K562 (cell line): ENCODE measurements at regions not wholly inside any gene's neighbourhood (a gene's known extent, or its start where the extent isn't known, plus 50 kb on each side); places are given as distances from the start of the nearest gene placed in this dataset.

Experiments used
- ATAC-seq: fragments of 200-7000 bp; cut with Tn5 transposase; 3 replicates; pipeline ENCODE4 v1.9.1; 2020; ENCODE audit warnings: moderate library complexity
- BruUV-seq: library from RNA; stranded (reverse); fragments of 400-500 nt; replicated peaks from 2 replicates; lab custom pipeline; 2021; lab: Mats Ljungman, UMichigan
- CTCF ChIA-PET: fragments of 300-600 bp; formaldehyde crosslinking; extraction: SDS; loops from one replicate; lab custom pipeline; 2021; ENCODE audit warnings: low intra/inter-chr PET ratio; lab: Yijun Ruan, JAX
- POLR2A ChIA-PET: fragments of 300-600, 350-650 bp; sonication (Branson Sonifier 250); formaldehyde crosslinking; extraction: SDS; loops from one replicate; lab custom pipeline; 2021; ENCODE audit warnings: antibody characterized with exemption, inconsistent platforms; lab: Yijun Ruan, JAX
- DNase-seq, 4 experiments: peaks; one replicate each; pipeline versions ENCODE4 v3.0.0 to v3.0.0-alpha.2; 2011 to 2018; ENCODE audit warnings: low spot score in 3 of 4, mixed read lengths in 3 of 4; ENCODE audit errors: extremely low read depth in 1 of 4
- FAIRE-seq: peaks from 2 replicates; lab custom pipeline; 2011; peaks lifted over from hg19 to GRCh38; lab: Jason Lieb, UNC
- H2AFZ ChIP-seq: 2 replicates; pipeline ENCODE4 v1.6.0; 2011; ENCODE audit warnings: low read depth, low read length, control low read depth, inconsistent platforms
- H3K27ac ChIP-seq: fragments of 200-600 bp; 3 replicates; pipeline ENCODE4 v1.8.0; 2011; ENCODE audit warnings: low read depth, mild to moderate bottlenecking, control low read depth, inconsistent platforms, low read length, moderate library complexity, mixed read lengths; ENCODE audit errors: extremely low read depth
- H3K27me3 ChIP-seq, 2 experiments: fragments of 300-600 bp in 1 of 2; 2 replicates in 1 of 2; 3 replicates in 1 of 2; pipeline versions ENCODE4 v1.6.0 to v1.8.0; 2011; ENCODE audit warnings: inconsistent platforms in 2 of 2, low read length in 2 of 2, mild to moderate bottlenecking in 1 of 2, mixed read lengths in 1 of 2, moderate library complexity in 1 of 2; ENCODE audit not compliant: control insufficient read depth in 2 of 2, insufficient read depth in 2 of 2
- H3K36me3 ChIP-seq: fragments of 300-600 bp; 3 replicates; pipeline ENCODE4 v1.8.0; 2011; ENCODE audit warnings: mild to moderate bottlenecking, low read length, inconsistent platforms; ENCODE audit not compliant: control insufficient read depth, insufficient read depth
- H3K4me1 ChIP-seq, 2 experiments: fragments of 200-600 bp in 1 of 2; replicated peaks in 1 of 2; 2 replicates in 1 of 2; 3 replicates in 1 of 2; pipeline versions ENCODE4 v1.5.1 to v1.8.0; 2011; ENCODE audit warnings: inconsistent platforms in 2 of 2, low read length in 2 of 2, mild to moderate bottlenecking in 1 of 2, mixed read lengths in 1 of 2, moderate library complexity in 1 of 2; ENCODE audit not compliant: control insufficient read depth in 2 of 2, insufficient read depth in 2 of 2
- H3K4me2 ChIP-seq: 2 replicates; pipeline ENCODE4 v1.6.1; 2011; ENCODE audit warnings: low read length, control low read depth, inconsistent platforms, mixed read lengths; ENCODE audit not compliant: insufficient read depth
- H3K4me3 ChIP-seq: fragments of 200-600 bp; sonication (generic), shearing (Covaris generic); 2 replicates; pipeline ENCODE4 v1.5.1; 2016; ENCODE audit warnings: control low read depth, inconsistent platforms
- H3K79me2 ChIP-seq: fragments of 200-600 bp; 3 replicates; pipeline ENCODE4 v1.8.0; 2011; ENCODE audit warnings: low read length, inconsistent platforms; ENCODE audit not compliant: control insufficient read depth, insufficient read depth
- H3K9ac ChIP-seq, 2 experiments: 2 replicates each; pipeline versions ENCODE4 v1.6.0 to v1.6.1; 2011; ENCODE audit warnings: low read depth in 2 of 2, low read length in 2 of 2, control low read depth in 1 of 2, inconsistent platforms in 1 of 2, mild to moderate bottlenecking in 1 of 2, mixed read lengths in 1 of 2; ENCODE audit not compliant: insufficient read depth in 1 of 2
- H3K9me1 ChIP-seq: one replicate; pipeline ENCODE4 v1.6.0; 2011; ENCODE audit warnings: inconsistent platforms, mild to moderate bottlenecking, low read length, moderate library complexity; ENCODE audit not compliant: control insufficient read depth, insufficient read depth
- H3K9me3 ChIP-seq: replicated peaks from 2 replicates; pipeline ENCODE4 v1.5.1; 2011; ENCODE audit warnings: low read depth, low read length, inconsistent platforms; ENCODE audit not compliant: control insufficient read depth, insufficient read depth
- H4K20me1 ChIP-seq: replicated peaks from 2 replicates; pipeline ENCODE4 v1.6.1; 2011; ENCODE audit warnings: low read length, inconsistent platforms, mixed read lengths; ENCODE audit not compliant: control insufficient read depth, insufficient read depth
- E2F3 ChIP-seq: fragments of 250-450 bp; sonication (Bioruptor Pico); IDR thresholded peaks from 2 replicates; pipeline ENCODE4 v1.4.0; 2020; ENCODE audit warnings: mild to moderate bottlenecking
- FOXJ3 ChIP-seq: sonication (generic); formaldehyde crosslinking; IDR thresholded peaks from 2 replicates; pipeline ENCODE4 v1.4.0; 2020; ENCODE audit warnings: mild to moderate bottlenecking, missing genetic modification reagents
- HNRNPLL ChIP-seq: fragments of 200-400 bp; formaldehyde crosslinking; IDR thresholded peaks from 2 replicates; pipeline ENCODE4 v1.6.1; 2017; ENCODE audit warnings: low read length, low read depth, mild to moderate bottlenecking; ENCODE audit not compliant: poor library complexity, severe bottlenecking
- MCM2 ChIP-seq: fragments of 450-650 bp; IDR thresholded peaks from 2 replicates; pipeline ENCODE4 v1.6.1; 2017; ENCODE audit warnings: low read depth, mild to moderate bottlenecking
- MTA1 ChIP-seq: fragments of 450-650 bp; IDR thresholded peaks from 2 replicates; pipeline ENCODE4 v1.6.1; 2017; ENCODE audit warnings: borderline replicate concordance
- NFYB ChIP-seq: IDR thresholded peaks from 2 replicates; pipeline ENCODE4 v1.6.1; 2011; ENCODE audit warnings: mild to moderate bottlenecking, moderate library complexity; ENCODE audit not compliant: insufficient read length; ENCODE audit errors: extremely low read depth
- RBM25 ChIP-seq: fragments of 200-400 bp; formaldehyde crosslinking; IDR thresholded peaks from 2 replicates; pipeline ENCODE4 v1.6.1; 2018; ENCODE audit warnings: low read length, low read depth, moderate library complexity; ENCODE audit not compliant: severe bottlenecking
- RNF219 ChIP-seq: fragments of 250-450 bp; sonication (Bioruptor Pico); IDR thresholded peaks from 2 replicates; pipeline ENCODE4 v1.5.0; 2022; ENCODE audit warnings: mild to moderate bottlenecking
- SP2 ChIP-seq: IDR thresholded peaks from 2 replicates; pipeline ENCODE4 v1.6.1; 2011; ENCODE audit warnings: mild to moderate bottlenecking, low read depth, low read length, moderate library complexity; ENCODE audit not compliant: poor library complexity, severe bottlenecking; ENCODE audit errors: extremely low read depth
- U2AF2 ChIP-seq: fragments of 200-400 bp; formaldehyde crosslinking; optimal IDR thresholded peaks from 2 replicates; pipeline ENCODE3; 2017; ENCODE audit warnings: low read depth, mild to moderate bottlenecking, low read length
- ZNF239 ChIP-seq: fragments of 250-450 bp; sonication (Bioruptor Pico); IDR thresholded peaks from 2 replicates; pipeline ENCODE4 v1.4.0; 2020; ENCODE audit warnings: mild to moderate bottlenecking
- ZNF696 ChIP-seq: fragments of 250-450 bp; sonication (Bioruptor Pico); conservative IDR thresholded peaks from 2 replicates; pipeline ENCODE4 v1.4.0; 2020; ENCODE audit warnings: mild to moderate bottlenecking, moderate library complexity
- WGBS: fragments of 100-300 bp; shearing (Covaris generic); methylation state at CpG from one replicate; pipeline ENCODE4 v1.1.6; 2016; ENCODE audit warnings: low coverage, mixed read lengths; ENCODE audit not compliant: insufficient coverage; ENCODE audit errors: missing lambda C conversion rate; 5-methylcytosine and 5-hydroxymethylcytosine counted together
- in situ Hi-C: fragments of 300-500 bp; cut with MboI; formaldehyde crosslinking; loops from 4 replicates; pipeline ENCODE4 v1.15.0; 2018; ENCODE audit warnings: inconsistent platforms, mixed read lengths
- intact Hi-C: fragments of 100-400 bp; cut with micrococcal nuclease; formaldehyde crosslinking; loops from 2 replicates; pipeline ENCODE4 v1.14.2; 2022
- TF ChIP-seq, protein P1 (sequence below): IDR thresholded peaks from 2 replicates; pipeline ENCODE4 v1.6.1; 2014; ENCODE audit warnings: antibody characterized with exemption
- TF ChIP-seq, protein P2 (sequence below): fragments of 250-450 bp; sonication (Bioruptor Pico); IDR thresholded peaks from 2 replicates; pipeline ENCODE4 v1.5.0; 2021; ENCODE audit warnings: mild to moderate bottlenecking, borderline replicate concordance
- TF ChIP-seq, protein P3 (sequence below): sonication (generic); formaldehyde crosslinking; IDR thresholded peaks from 2 replicates; pipeline ENCODE4 v1.5.0; 2020; ENCODE audit warnings: missing genetic modification reagents

DNA sequence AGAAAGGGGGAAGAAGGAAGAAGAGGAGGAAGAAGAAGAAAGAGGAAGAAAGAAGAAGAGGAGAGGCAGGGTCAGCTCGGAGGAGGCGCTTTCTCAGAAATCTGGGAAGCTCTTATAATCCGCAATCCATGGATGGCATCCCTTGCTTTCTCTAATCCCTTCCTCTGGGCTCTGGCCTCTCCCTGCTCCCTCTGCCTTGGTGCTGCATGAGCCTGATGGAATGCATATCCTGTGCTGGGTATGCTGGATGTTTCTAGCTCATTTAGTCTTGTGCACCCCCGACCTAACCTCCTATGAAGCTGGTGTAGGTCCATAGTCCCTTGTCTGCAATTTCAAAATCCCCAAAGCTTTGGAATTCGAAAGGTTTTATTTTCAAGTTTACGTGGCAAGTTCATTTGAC lies 94.2 kb upstream of the MYL2 start (continued):
- TF ChIP-seq FOXJ3: no peak

- intact Hi-C loops: no loop called here
- FAIRE-seq: peak; percentile 6
- TF ChIP-seq ZNF239 (no peak), NFYB (peak; percentile 73), MTA1 (no peak), HNRNPLL (no peak), U2AF2 (no peak), MCM2 (no peak), SP2 (no peak), ZNF696 (CRISPR knock-in tag) (no peak), RNF219 (no peak), RBM25 (peak; percentile 31), E2F3 (no peak)
- TF ChIP-seq, protein P1, sequence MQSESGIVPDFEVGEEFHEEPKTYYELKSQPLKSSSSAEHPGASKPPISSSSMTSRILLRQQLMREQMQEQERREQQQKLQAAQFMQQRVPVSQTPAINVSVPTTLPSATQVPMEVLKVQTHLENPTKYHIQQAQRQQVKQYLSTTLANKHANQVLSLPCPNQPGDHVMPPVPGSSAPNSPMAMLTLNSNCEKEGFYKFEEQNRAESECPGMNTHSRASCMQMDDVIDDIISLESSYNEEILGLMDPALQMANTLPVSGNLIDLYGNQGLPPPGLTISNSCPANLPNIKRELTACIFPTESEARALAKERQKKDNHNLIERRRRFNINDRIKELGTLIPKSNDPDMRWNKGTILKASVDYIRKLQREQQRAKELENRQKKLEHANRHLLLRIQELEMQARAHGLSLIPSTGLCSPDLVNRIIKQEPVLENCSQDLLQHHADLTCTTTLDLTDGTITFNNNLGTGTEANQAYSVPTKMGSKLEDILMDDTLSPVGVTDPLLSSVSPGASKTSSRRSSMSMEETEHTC: no peak
- TF ChIP-seq, protein P2, sequence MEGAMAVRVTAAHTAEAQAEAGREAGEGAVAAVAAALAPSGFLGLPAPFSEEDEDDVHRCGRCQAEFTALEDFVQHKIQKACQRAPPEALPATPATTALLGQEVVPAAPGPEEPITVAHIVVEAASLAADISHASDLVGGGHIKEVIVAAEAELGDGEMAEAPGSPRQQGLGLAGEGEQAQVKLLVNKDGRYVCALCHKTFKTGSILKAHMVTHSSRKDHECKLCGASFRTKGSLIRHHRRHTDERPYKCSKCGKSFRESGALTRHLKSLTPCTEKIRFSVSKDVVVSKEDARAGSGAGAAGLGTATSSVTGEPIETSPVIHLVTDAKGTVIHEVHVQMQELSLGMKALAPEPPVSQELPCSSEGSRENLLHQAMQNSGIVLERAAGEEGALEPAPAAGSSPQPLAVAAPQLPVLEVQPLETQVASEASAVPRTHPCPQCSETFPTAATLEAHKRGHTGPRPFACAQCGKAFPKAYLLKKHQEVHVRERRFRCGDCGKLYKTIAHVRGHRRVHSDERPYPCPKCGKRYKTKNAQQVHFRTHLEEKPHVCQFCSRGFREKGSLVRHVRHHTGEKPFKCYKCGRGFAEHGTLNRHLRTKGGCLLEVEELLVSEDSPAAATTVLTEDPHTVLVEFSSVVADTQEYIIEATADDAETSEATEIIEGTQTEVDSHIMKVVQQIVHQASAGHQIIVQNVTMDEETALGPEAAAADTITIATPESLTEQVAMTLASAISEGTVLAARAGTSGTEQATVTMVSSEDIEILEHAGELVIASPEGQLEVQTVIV: no peak
- TF ChIP-seq, protein P3, sequence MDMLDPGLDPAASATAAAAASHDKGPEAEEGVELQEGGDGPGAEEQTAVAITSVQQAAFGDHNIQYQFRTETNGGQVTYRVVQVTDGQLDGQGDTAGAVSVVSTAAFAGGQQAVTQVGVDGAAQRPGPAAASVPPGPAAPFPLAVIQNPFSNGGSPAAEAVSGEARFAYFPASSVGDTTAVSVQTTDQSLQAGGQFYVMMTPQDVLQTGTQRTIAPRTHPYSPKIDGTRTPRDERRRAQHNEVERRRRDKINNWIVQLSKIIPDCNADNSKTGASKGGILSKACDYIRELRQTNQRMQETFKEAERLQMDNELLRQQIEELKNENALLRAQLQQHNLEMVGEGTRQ (CRISPR knock-in tag): peak; percentile 68
These were observed 92.5 kb upstream of the MYL2 start for GRCh38 chr12:111012918-111013317.

More at GRCh38 chr12:111012918-111013317, 92.5 kb upstream of the MYL2 start:
- no peaks in the 10 kb centered on the region for H3K9me3 ChIP-seq
- H3K4me1 ChIP-seq: no peaks in the 10 kb centered on the region
- H3K9me1 ChIP-seq: peaks cover 5% of the 10 kb centered on the region
- H2AFZ ChIP-seq: no peak overlapping the region
- CTCF ChIA-PET: no interaction called here
- 2% methylated on average over 3 of the region's 3 CpGs for WGBS
- H3K27ac ChIP-seq: no peak overlapping the region
- no peak overlapping the region for H3K9ac ChIP-seq
- H4K20me1 ChIP-seq: no peaks in the 10 kb centered on the region
- peak in 2 of 4 experiments; percentile 53 to 55 for DNase-seq
- in situ Hi-C loops: no loop called here
- no peaks in the 10 kb centered on the region; a peak in 2 of 5 replicates for H3K27me3 ChIP-seq
- H3K79me2 ChIP-seq: no peaks in the 10 kb centered on the region
- no peaks in the 10 kb centered on the region for H3K36me3 ChIP-seq
- no peak for ATAC-seq
- H3K4me3 ChIP-seq: no peak overlapping the region
- no TSS peak for BruUV-seq
- H3K4me2 ChIP-seq: no peak overlapping the region
- POLR2A ChIA-PET: interaction anchor here (0.9 kb wide), 1 partner anchor 31 kb away, joined by 3 read pairs; no protein-coding TSS in a partner anchor
